Muscle of back (tissue), 3 donors: ENCODE measurements at regions not wholly inside any gene's neighbourhood (a gene's known extent, or its start where the extent isn't known, plus 50 kb on each side); places are given as distances from the start of the nearest gene placed in this dataset.

Experiments
- DNase-seq, 3 donors: peaks; one replicate each; pipeline versions ENCODE4 v3.0.0 to v3.0.0-alpha.2; 2013

DNA sequence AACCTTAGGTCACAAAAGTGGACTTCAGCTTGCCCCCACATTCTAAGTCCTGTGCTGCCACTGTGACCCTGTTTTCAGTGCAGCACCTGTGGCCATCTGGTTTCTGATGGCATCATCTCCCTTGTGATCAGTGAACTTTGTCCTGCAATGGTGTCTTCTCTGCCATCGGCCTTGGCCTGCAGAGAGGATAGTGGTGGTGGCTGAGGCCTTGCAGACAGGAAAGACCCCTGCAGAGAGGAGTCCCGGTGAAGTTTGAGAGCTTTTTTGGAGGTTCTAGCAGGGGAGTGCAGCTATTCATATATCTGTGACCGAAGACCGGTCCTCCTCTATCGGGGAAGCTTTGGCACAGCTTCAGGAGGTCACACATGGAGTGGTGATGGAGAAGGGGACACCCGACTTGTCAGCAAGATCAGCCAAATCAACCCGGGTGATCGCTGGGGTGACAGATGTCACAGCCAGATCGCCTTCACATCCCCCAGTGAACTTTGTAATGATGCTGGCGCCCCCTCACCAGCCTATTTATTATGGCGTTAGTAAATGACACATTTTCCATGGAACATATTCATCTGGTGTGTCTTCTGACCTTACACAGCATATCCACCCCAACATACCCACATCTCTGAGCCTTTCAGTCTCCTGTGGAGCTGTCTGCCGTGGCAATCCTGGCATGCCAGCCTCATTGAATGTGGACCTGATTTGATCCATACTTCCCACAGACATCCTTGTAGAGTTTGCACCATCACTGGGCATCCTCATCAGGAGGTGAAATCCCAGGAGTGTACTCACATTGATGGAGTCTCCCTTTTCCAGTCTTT is 136.1 kb downstream of the PAPOLA start:
- DNase-seq: no peak

DNA sequence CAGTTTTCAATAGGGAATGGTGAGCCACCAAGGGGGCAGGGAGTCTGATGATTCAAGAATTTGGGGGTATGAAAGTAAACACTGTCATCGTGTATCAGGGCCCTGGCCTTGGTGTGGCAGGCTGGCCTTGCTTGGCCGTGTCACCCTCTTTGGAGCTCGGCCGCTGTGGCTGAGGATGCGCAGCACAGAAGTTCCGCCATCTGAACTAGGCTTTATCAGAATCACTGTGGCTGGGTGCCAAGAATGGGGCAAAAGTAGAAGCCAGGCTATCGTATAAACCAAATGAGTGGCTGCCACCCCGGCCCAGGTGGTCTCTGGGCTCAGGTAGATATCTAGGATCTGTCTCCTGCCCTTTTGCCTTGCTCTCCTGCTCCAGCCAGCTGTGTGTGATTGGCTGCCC is 137.4 kb downstream of the PAPOLA start:
- DNase-seq: no peak

DNA sequence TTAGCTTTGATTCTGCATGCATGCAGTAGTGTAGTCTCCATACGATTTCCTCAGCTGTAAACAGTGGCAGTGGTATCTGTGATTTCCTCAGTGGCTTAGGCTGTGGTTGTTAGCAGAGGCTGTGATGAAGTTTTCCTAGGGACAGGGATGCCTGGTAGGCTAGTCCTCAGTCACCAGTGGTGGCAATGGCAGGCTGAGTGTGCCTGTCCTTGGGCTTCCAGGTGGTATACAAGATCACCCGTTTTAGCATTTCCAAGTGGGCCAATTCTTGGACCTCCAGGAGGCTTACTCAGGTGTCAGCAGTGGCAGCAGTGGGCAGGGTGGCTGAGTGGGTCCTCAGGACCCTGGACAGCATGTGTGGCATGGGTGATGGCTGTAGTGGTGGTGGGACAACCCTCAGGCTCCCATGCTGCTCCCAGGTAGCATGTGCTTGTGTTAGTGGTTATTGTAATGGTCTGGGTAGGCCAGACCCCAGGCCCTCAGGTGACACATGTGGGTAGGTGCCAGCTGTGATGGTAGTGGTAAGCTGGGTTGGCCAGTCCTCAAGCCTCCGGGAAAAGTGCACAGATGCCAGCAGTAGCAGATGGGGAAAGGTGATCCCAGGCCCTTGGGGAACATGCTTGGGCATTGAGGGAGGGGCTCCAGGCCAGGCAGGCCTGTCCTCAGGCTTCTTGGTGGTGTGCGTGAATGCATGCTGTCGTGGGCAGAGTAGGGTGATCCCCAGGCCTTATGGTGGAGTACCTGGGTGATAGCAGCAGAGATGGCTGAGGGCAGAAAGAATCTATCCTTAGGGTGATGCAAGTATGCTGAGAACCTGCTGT is 146.5 kb downstream of the PAPOLA start:
- DNase-seq: no peak

DNA sequence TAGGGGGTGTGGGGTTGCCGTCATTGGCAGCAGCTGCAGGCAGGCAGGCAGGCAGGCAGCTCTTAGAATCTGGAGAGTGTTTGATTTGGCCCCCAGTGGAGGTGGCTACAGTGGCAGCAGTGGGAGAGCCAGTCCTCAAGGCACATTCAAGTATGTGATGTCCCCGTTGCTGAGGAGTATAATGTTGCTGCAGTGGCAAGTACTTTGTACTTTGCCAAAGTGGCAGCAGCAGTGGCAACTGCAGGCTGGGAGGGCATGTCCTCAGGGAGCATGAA is 147.1 kb downstream of the PAPOLA start:
- DNase-seq: no peak

GRCh38 chr14:96653597-96653996 is 143.6 kb upstream of the VRK1 start:
- no peak for DNase-seq

- no peak for DNase-seq
Measured at GRCh38 chr14:96658611-96659010, 138.6 kb upstream of the VRK1 start.

- DNase-seq: no peak
Measured at GRCh38 chr14:96660123-96660522, 137.1 kb upstream of the VRK1 start.

DNA sequence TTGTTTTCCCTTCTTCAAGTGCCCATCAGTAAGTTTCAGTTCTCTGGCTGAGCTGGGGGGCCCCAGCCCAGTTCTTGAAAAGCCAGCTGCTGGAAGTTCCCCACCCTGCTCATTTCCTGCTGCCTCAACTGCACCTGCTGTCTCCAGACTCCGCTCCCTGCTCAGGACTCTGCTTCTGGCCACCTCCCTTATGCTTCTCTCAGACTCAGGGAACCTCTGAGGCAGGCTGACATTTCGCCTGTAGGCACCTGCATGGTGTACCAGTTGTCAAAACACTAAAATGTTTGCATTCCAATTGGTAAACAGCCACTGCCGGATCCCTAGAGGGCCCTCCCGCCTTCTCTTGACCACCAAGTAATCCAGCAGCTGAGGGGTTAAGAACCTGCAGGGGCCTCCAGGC is 136.5 kb upstream of the VRK1 start:
- DNase-seq: no peak

- no peak for DNase-seq
Measured at GRCh38 chr14:96661244-96661969, 135.8 kb upstream of the VRK1 start.

GRCh38 chr14:96662116-96662970 is 134.8 kb upstream of the VRK1 start:
- DNase-seq: peak in 2 of 3 donors; percentile 28 to 57

GRCh38 chr14:96663076-96663475 is 134.1 kb upstream of the VRK1 start:
- no peak for DNase-seq

DNA sequence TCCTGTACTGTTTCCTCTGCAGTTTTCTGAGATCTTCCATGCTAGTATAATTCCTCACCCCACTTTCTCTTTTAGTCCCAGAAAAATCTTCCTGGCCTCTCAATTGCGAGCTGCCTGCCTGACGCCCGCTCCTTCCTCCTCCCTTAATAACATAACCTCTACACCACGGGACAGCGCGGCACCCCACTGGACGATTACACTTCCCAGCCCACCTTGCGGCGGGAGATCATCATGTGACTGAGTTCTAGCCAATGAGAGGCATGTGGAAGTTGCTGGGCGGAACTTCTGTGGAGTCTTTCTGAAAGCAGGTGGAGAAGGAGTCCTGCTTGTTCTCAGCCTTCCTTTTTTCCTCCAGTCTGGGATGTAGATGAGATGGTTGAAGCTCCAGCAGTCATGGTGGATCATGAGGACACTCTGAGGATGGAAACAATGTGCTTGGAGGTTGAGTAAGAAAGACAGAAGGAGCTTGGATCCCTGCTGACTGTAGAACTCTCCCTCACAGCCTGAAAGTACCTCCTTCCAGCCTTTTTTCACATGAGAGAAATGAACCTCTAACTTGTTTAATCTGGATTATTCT is 133.6 kb upstream of the VRK1 start:
- no peak for DNase-seq

DNA sequence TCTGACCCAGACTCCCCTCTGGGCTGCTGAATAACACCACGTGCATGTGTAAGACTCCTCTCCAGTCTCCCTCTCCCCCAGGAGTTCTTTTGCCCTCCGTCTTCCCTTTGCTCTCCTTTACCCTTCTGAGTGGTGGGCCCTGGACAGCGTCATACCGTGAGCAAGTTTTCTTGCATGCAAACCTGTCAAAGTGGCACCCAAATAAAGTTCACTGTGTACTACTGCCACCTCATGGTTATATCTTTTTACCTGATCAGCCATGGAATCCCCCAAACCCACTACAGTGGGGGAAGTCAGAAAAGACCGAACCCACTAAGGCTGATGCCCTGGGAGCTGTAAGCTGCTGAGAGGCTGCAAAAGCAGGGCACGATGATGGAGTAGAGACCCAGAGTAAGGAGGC is 131.1 kb upstream of the VRK1 start:
- no peak for DNase-seq

DNA sequence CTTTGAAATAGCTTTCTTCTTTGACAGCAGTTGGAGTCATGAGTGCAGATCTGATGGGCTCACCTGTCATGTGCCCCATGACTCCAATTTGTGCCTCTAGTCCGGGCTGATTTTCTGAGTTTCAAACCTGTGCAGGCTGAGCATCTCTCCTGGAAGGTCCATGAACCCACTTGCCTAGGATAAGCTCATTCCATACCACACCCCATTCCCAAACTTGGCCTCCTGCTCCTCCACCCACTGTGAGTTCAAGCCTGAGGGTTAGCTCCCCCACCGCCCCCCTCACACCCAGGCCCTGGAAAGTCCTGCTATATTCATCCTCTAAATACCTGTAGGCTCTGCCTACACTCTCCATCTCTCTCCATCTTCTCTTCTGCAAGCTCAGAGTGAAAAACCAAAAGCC is 126.8 kb upstream of the VRK1 start:
- no peak for DNase-seq

DNA sequence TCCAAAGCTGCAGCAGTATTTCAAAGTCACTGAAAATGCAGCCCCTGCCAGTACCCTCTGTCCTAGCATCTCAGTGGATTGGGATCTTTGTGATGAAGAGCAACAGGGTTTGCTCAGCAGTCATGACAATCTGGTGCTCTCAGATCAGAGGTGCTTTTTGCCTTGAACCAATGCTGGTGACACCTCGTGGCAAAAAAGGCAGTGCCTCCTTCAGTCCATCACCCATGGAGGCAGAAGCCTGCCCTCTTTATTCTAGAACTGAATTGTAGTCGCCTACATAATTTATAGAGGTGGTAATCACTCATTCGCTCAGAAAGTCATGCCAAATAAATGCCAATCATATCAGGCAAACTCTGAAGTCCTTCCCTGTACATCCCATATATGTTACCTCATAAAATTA is 126.0 kb upstream of the VRK1 start:
- no peak for DNase-seq

DNA sequence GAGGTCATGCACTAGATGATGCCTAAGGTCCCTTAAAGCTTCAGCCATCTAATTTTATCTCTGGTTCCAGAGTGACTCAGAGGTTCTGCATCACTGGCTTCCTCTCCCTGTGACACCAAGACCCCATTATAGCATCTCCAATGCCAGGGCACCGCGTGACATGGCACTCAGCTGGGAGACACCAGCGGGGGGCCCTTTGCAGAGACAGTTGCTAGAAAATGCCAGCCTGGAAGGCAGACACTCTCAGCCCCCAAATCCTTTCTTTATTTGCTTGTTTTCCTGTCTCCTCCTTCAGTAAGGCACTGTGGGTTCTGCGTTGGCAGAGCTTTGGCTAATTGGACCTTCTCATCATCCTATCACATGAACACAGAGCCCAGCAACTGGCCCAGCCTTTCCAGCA is 123.5 kb upstream of the VRK1 start:
- no peak for DNase-seq

DNA sequence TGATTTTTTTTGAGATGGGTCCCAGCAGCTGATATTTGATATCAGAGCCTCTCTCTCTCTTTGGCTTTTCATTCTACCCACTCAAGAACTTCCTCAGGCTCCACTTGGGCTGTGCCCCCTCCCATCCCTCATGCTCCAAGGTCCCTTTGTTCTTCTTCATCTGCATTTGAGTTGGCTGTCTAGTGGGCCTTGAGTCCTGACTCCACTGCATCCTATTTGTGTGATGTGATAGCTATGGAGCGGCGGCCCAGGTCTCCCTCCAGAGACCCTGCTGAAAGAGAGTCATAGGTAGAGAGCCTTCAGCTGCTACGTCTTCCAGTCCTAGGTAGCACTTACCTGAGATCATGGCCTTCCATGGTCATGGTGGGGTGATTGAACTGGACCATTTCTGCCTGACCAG is 123.1 kb upstream of the VRK1 start:
- DNase-seq: no peak

DNA sequence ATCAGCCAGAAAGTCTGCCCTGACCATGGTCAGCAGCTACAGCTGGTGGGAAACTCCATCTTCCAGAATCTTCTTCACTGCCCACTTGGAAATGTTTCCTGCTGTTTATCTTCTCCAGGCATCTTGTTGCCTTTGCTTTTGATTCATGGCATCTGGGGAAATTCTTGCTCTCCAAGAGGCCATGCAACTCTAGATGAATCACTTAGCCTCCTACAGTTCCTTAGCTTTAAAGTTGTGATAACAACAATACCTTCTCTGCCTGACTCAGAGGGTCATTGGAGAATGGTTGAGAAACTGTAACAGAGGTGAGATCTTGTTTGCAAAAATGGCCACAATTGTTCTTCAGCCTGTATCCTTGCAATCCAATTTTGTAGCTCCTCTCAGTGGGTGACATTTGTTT is 121.0 kb upstream of the VRK1 start:
- no peak for DNase-seq

GRCh38 chr14:96681829-96682228 is 115.4 kb upstream of the VRK1 start:
- no peak for DNase-seq

- no peak for DNase-seq
Measured at GRCh38 chr14:96682401-96682800, 114.8 kb upstream of the VRK1 start.

DNA sequence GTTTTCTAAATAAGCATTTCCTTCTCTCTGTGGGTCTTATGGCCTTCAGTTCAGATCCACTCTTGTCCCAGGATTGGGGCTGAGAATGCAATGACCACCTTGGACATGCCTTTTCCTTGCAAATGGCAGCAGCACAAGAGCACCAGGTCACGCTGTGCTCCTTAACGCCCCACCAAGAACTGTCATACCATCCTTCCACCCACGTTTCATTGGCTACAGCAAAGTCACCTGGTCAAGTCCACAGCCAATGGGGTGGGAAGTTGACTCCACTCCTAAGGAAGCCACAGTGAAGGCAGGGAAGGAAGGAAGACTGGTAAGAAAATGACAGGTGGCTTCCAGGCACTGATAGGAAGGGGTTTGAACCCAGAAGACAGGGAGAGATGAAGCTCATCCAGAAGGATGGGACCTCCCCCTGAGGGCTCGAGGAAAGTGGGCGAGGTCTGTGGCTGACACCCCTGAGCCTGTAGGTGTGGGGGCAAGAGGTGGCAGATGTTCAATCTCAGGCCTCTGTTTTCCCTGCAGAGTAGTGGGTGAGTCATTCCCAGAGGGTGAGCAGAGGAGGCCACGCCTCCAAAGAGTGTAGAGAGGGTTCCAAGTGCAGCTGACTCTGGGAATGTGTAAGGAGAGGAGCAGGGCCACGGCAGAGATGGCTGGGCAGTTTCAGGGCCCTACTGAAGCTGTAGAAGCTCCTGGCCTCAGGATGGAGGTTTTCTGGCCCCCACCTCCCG is 113.5 kb upstream of the VRK1 start:
- DNase-seq: no peak
